Esophagus squamous epithelium (tissue), 4 donors: ENCODE measurements at regions not wholly inside any gene's neighbourhood (a gene's known extent, or its start where the extent isn't known, plus 50 kb on each side); places are given as distances from the start of the nearest gene placed in this dataset.

ENCODE experiments used
- POLR2A ChIP-seq, 4 donors: fragments of 450-650 bp; IDR thresholded peaks; one replicate each; pipeline ENCODE4 v1.6.1; 2017; ENCODE audit warnings: antibody characterized with exemption in 4 of 4, mild to moderate bottlenecking in 4 of 4, moderate library complexity in 3 of 4
- TF ChIP-seq, protein P1 (sequence below), 6 experiments: fragments of 450-650 bp in 4 of 6; fragments of 200-600 bp in 2 of 6; sonication (generic) in 2 of 6; IDR thresholded peaks; one replicate each; pipeline ENCODE4 v1.5.1; 2016 to 2019; ENCODE audit warnings: antibody characterized with exemption in 6 of 6, mild to moderate bottlenecking in 4 of 6, moderate library complexity in 4 of 6

DNA sequence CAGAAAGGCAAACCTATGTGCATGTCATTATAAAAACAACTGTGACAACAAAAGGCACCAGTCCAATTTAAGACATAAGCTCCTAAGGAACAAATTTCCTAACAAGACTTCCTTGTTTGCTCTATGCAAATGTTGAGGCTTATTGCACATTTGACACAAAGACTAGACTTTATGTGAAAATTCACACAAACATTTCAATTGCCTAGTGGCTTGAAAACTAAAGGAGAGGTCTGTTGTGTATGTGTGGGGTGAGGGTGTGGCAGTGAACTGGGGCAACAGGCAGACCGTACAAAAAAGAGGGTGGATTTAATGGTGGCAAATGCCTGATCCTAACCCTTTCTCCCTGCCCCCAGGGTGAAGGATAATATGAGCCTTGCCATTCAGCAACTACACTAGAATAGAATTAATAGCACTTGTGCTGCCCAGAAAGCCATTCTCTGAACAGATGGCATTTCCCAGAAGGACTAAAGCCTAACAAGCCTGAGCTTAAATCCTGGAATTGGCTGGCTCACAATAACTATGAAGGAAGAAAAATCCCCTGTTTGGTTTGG is 73.9 kb downstream of the GLUL start:
- TF ChIP-seq, protein P1, sequence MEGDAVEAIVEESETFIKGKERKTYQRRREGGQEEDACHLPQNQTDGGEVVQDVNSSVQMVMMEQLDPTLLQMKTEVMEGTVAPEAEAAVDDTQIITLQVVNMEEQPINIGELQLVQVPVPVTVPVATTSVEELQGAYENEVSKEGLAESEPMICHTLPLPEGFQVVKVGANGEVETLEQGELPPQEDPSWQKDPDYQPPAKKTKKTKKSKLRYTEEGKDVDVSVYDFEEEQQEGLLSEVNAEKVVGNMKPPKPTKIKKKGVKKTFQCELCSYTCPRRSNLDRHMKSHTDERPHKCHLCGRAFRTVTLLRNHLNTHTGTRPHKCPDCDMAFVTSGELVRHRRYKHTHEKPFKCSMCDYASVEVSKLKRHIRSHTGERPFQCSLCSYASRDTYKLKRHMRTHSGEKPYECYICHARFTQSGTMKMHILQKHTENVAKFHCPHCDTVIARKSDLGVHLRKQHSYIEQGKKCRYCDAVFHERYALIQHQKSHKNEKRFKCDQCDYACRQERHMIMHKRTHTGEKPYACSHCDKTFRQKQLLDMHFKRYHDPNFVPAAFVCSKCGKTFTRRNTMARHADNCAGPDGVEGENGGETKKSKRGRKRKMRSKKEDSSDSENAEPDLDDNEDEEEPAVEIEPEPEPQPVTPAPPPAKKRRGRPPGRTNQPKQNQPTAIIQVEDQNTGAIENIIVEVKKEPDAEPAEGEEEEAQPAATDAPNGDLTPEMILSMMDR (IDR thresholded peaks at IDR 0.05): no peak
- no peak for TF ChIP-seq POLR2A (IDR thresholded peaks at IDR 0.05)
